ENCODE measurements at regions not wholly inside any gene's neighbourhood (a gene's known extent, or its start where the extent isn't known, plus 50 kb on each side); places are given as distances from the start of the nearest gene placed in this dataset.

GRCh38 chr9:99349870-99350269 is 127.8 kb downstream of the SEC61B start (continued):
- TF ChIP-seq PKNOX1 (IDR thresholded peaks at IDR 0.05) (no peak), ELF2 (CRISPR knock-in tag; IDR thresholded peaks at IDR 0.05) (no peak), ZNF668 (CRISPR knock-in tag; IDR thresholded peaks at IDR 0.05) (no peak)

- Histone ChIP-seq H3K4me3 (no peak overlapping the region), H3K4me2 (ENCODE audit: insufficient read depth, low read length) (no peak overlapping the region), H3K27ac (ENCODE audit: extremely low read depth, low read depth, low read length) (no peak overlapping the region), H3K4me1 (replicated peaks in 1 of 2; ENCODE audit: control insufficient read depth in 2 of 2, insufficient read depth in 2 of 2, low read length in 2 of 2) (no peaks in the 10 kb centered on the region), H3K79me2 (ENCODE audit: control insufficient read depth, insufficient read depth, low read length) (no peaks in the 10 kb centered on the region), H2AFZ (ENCODE audit: low read depth, low read length) (no peak overlapping the region), H3K27me3 (ENCODE audit: control insufficient read depth in 2 of 2, insufficient read depth in 2 of 2, low read length in 2 of 2) (peaks cover 0 to 13% of the 10 kb centered on the region in 2 experiments; a peak in 3 of 5 replicates), H3K9ac (ENCODE audit: insufficient read depth in 1 of 2, low read depth in 2 of 2, low read length in 2 of 2) (no peak overlapping the region), H3K9me3 (replicated peaks; ENCODE audit: control insufficient read depth, insufficient read depth, low read depth, low read length) (no peaks in the 10 kb centered on the region), H3K36me3 (ENCODE audit: control insufficient read depth, insufficient read depth, low read length) (no peaks in the 10 kb centered on the region), H4K20me1 (replicated peaks; ENCODE audit: control insufficient read depth, insufficient read depth, low read length) (no peaks in the 10 kb centered on the region), H3K9me1 (ENCODE audit: control insufficient read depth, insufficient read depth, low read length) (no peaks in the 10 kb centered on the region)
- in situ Hi-C loops (cut with MboI): no loop called here
- POLR2A ChIA-PET: interaction anchor here (1.1 kb wide), 1 partner anchor 31 kb away, joined by 3 read pairs; no protein-coding TSS in a partner anchor
- no peak for FAIRE-seq
- TF ChIP-seq E2F4 (CRISPR knock-in tag; IDR thresholded peaks at IDR 0.05; ENCODE audit: low read depth) (no peak), CBX3 (IDR thresholded peaks at IDR 0.05; ENCODE audit: borderline replicate concordance in 1 of 2, low read length in 2 of 2) (no peak), POLR2G (IDR thresholded peaks at IDR 0.05; ENCODE audit: low read depth, low read length) (no peak), KDM5B (IDR thresholded peaks at IDR 0.05; ENCODE audit: insufficient replicate concordance, low read depth, low read length) (no peak), PRPF4 (IDR thresholded peaks at IDR 0.05; ENCODE audit: insufficient read depth, low read depth, low read length, poor library complexity, severe bottlenecking) (no peak)
- DNase-seq (ENCODE audit: extremely low read depth in 1 of 4, low spot score in 3 of 4): no peak
- no peak for ATAC-seq
- WGBS (ENCODE audit: insufficient coverage, low coverage, missing lambda C conversion rate): 0% methylated on average over 1 of the region's 1 CpG
- CTCF ChIA-PET (ENCODE audit: low intra/inter-chr PET ratio): no interaction called here
- no TSS peak for BruUV-seq (replicated peaks)
- intact Hi-C loops (cut with micrococcal nuclease): no loop called here
Observed at GRCh38 chr9:99350461-99350860, 128.4 kb downstream of the SEC61B start.
